GM10248 (cell line): ENCODE measurements at regions not wholly inside any gene's neighbourhood (a gene's known extent, or its start where the extent isn't known, plus 50 kb on each side); places are given as distances from the start of the nearest gene placed in this dataset.

ENCODE experiments used
- CTCF ChIA-PET: fragments of 300-600 bp; sonication (Branson Sonifier 250); formaldehyde crosslinking; extraction: SDS; loops from one replicate; lab custom pipeline; 2021; ENCODE audit warnings: antibody characterized with exemption; lab: Yijun Ruan, JAX
- POLR2A ChIA-PET: fragments of 350-650 bp; sonication (Branson Sonifier 250); formaldehyde crosslinking; extraction: SDS; loops from one replicate; lab custom pipeline; 2020; ENCODE audit warnings: antibody characterized with exemption; lab: Yijun Ruan, JAX
- DNase-seq: peaks from one replicate; pipeline ENCODE4 v3.0.0; 2012; ENCODE audit errors: extremely low spot score
- TF ChIP-seq, protein P1 (sequence below): IDR thresholded peaks from 2 replicates; pipeline ENCODE4 v1.5.1; 2012; ENCODE audit warnings: mild to moderate bottlenecking, low read depth; ENCODE audit errors: extremely low read depth, missing control alignments, control extremely low read depth

DNA sequence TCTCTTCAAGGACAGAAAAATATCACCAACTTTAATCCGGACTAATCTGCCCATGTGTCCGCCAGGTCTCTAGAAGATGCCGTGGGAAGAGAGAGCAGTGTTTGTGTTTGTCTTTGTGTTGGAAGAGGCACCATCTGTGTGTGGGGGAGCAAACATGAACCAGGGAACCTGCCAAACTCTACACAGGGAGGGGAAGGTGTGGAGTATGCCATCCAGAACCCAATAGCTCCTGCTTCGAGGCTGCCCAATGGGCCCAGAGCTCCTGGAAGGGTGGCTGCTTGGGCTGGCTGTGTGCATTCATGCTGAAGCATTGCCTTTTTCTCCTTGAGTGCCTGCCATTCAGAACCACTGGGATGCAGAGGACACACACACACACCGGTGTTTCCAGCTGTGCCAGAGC, 536.2 kb downstream of the MID1IP1 start:
- ChIA-PET CTCF (no interaction called here), POLR2A (no interaction called here)
- no peak for DNase-seq
- TF ChIP-seq, protein P1, sequence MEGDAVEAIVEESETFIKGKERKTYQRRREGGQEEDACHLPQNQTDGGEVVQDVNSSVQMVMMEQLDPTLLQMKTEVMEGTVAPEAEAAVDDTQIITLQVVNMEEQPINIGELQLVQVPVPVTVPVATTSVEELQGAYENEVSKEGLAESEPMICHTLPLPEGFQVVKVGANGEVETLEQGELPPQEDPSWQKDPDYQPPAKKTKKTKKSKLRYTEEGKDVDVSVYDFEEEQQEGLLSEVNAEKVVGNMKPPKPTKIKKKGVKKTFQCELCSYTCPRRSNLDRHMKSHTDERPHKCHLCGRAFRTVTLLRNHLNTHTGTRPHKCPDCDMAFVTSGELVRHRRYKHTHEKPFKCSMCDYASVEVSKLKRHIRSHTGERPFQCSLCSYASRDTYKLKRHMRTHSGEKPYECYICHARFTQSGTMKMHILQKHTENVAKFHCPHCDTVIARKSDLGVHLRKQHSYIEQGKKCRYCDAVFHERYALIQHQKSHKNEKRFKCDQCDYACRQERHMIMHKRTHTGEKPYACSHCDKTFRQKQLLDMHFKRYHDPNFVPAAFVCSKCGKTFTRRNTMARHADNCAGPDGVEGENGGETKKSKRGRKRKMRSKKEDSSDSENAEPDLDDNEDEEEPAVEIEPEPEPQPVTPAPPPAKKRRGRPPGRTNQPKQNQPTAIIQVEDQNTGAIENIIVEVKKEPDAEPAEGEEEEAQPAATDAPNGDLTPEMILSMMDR, result no peak

DNA sequence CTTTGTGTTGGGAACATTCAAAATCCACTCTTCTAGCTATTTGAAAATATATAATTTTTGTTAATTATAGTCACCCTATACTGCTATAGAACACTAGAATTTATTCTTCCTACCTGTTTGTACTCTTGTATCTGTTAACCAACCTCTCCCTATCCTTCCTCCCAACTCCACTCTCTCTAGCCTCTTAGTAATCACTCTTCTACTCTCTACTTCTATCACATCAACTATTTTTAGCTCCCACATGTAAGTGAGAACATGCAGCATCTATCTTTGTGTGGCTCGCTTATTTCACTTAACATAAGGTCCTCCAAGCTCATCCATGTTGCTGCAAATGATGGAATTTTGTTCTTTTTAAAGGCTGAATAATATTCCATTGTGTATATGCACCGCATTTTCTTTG, 537.3 kb downstream of the MID1IP1 start:
- ChIA-PET POLR2A (no interaction called here), CTCF (no interaction called here)
- TF ChIP-seq, protein P1, result no peak
- no peak for DNase-seq

DNA sequence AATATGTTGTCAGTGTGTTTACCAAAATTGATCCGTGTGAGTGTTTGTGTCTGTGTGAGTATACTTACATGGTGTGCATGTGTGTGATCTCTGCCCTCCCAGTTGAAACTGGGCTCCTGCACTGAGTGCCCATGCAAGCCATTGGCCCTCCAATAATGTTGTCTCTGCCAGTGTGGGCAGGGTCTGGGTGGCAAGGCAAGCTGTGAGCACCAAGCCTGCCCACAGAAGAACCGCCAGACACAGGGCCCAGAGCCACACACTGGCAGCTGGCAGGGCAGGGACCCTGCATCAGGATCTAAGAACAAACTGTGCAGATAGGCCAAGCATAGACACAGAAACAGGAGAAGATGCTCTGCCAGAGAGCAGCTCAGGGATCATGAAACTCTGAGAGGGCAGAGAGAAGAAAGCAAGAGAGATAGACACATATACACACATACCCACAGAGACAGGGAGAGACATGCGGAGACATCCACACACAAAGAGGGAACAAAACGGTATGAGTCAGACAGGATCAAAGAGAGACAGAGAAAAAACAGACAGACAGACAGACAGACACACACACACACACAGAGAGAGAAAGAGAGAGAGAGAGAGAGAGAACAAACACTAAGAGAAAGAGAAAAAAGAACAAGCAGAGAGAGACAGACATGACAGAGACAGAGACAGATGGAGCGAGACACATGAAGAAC, 555.0 kb downstream of the MID1IP1 start:
- TF ChIP-seq, protein P1, result no peak
- ChIA-PET POLR2A (no interaction called here), CTCF (no interaction called here)
- no peak for DNase-seq

DNA sequence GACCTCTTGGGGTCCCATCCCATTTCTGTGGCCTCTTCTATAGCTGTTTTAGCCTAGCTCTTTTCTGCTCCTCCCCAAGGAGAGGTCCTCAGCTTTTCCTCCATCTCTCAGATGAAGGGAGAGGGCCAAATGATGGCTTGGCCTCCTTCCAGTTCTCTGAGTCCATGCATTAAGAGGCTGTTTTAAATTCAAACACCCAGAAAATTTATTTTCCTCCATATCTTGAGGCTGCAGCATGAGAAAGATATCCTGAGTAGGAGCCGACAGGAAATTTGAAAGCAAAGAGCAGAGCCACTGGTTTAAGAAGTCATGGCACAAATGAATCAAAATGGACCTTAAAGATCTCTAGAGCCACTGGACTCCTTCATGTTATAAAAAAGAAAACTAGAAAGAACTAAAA, 558.8 kb downstream of the MID1IP1 start:
- CTCF ChIA-PET, result no interaction called here

DNA sequence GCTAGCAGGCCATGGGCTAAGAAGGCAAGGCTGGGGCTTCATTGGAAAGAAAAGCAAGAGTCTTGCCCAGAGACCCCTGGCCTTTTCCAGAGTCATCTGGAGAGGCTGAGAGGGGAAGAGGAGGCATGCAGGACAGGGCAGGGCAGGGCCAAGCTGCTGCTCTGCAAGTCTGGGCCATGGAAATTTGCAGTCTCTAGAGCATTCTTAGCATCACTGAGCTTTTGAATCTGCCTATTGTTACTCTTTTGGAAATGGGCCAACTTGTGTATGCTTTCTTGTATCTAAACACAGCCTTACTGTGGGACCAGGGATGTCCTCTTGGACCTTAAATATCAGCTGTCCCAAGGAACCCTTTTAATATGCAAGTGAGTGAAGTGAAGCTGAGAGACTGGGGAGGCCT, 560.5 kb downstream of the MID1IP1 start:
- POLR2A ChIA-PET, result no interaction called here
- CTCF ChIA-PET, result interaction anchor here (1.0 to 1.2 kb wide), 2 partner anchors 32 to 41 kb away, joined by 3 read pairs; no protein-coding TSS in a partner anchor
- TF ChIP-seq, protein P1, result no peak
- DNase-seq, result no peak

More for the DNA sequence above, 558.8 kb downstream of the MID1IP1 start:
- POLR2A ChIA-PET, result no interaction called here
- DNase-seq, result no peak
- TF ChIP-seq, protein P1, result no peak

DNA sequence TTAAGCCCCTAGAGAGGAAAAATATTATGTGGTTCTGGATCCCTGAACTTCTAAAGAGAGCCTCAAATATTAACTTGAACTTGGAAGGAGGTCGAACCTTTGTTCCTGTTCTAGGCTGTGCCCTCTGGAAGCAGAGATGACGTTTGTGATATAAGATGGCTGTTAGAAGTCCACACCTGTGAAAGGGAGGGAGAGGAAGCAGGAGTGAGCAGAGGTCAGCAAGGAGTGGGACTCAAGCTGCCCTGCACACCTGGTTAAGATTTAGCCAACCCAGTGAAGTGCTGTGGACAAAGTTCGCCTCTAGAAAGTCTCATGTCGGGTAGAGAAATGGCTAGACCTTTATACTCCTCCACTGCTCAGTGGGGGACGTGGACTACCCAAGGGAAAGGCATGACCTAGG, 566.2 kb downstream of the MID1IP1 start:
- ChIA-PET POLR2A (no interaction called here), CTCF (no interaction called here)
- TF ChIP-seq, protein P1, result no peak
- no peak for DNase-seq
